SKM-1 (cell line): ENCODE measurements at regions not wholly inside any gene's neighbourhood (a gene's known extent, or its start where the extent isn't known, plus 50 kb on each side); places are given as distances from the start of the nearest gene placed in this dataset.
"Not testable (repeated sequence)": the region's sequence is repeated elsewhere in the genome, so short reads cannot be mapped to it uniquely, and the experiment has no call there.

Experiments
- DNase-seq: peaks from one replicate; lab custom pipeline; 2025; ENCODE audit not compliant: unreplicated experiment; lab: John Stamatoyannopoulos, UW

- no peak for DNase-seq
Measured at GRCh38 chrX:130550351-130550750, 148.6 kb downstream of the RBMX2 start.

DNA sequence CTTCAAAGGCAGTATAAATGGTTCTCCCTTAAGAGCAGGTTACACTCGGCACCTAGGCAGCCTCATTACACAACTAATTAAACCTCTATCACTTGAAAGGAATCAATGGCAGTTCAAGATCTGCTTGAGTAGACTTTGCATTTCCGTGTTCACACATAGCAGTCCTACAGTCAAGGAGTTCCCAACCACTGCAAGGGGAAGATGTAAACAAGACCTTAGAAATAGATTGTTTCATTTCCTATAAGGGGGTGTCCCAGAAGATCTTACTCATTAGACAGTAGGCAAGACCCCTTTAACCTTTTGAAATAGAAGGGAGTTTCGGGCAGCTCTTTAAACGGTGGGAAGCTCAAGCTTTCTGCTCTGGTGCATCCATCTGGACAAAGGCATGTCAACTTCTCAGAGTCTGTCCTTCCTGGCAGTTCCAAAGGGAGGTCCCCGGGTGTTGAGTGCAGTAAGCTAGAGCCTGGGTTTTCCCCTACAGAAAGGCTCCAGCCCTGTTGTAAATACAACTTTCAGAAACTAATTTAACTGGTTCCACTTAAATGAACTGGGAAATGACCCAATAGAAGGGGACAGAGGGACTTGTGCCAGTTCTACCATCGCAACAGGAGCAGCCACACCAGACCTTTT lies 150.8 kb downstream of the RBMX2 start:
- DNase-seq: no peak

DNA sequence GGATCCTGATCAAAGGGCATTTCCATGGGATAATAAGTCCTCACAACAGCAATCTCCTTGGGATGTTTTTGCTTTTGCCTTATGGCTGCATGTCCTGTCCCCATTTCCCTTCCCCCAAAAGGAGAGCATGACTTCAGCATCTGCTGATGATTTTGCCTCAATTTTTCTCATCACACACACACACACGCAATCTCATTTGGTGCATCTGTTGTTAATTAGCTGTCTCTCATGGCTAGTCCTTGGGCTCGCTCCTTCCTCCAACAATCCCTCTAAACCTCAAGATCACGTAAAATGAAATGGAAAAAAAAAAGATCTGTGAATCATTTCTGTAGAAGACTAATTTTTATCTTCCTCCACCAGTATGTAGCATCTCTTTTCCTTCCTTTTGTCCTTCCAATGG lies 153.6 kb downstream of the RBMX2 start:
- DNase-seq: no peak

DNA sequence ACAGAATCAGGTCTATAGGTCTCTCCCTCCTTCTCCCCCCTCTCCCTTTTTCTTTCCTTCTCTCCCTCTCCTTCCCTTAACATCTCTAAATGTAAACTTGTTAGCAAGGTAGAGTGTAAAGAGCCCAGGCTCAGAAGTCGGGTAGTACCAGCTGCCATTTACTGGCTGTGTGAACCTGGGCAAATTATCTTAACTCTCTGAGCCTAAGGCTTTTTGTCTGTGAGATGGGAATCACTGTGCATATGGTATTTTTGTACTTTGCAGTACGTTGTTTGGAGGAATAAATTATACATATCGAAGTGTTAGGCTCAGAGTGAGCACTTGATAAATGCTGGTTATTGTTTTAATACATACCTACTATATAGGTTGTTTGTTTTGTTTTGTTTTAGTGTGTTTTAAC lies 154.0 kb downstream of the RBMX2 start:
- no peak for DNase-seq

- DNase-seq: no peak
Measured at GRCh38 chrX:130556951-130557350, 155.2 kb downstream of the RBMX2 start.

DNA sequence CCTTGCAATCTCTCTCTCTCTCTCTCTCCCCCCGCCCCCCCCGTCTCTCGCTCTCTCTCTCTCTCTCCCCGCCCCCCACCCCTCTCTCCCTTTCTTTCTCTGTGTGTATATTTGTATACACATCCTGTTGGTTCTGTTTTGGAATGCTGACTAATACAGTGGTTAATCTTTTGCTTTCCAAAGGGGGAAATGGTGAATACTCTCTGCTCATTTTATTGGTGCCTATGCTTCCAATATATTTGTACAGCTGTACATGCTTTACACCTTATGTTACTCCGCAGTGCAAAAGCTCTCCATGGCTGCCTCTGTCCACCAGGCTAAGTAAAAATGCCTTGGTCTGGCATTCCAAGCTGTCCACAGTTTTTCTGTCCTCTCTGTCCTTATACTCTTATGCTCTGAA lies 158.8 kb downstream of the RBMX2 start:
- DNase-seq: no peak

- no peak for DNase-seq
Measured at GRCh38 chrX:130561930-130562329, 160.1 kb downstream of the RBMX2 start.

DNA sequence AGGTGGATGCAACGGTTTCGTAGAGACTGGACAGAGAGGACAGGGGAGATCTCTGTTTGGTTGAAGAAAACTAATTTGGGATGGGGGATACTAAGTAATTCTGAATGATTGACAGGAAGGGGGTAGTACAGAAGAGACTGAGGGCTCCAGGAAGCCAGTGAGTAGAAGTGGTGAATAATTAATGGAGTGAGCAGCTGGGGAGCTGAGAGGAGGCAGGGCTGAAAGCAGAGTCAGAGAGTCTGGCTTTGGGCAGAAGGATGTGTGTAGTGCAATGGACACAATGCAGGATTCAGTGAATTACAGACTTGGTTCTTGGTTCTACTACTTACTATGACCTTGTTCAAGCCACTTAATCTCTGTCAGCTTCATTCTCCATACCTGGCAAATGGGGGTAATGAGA lies 161.7 kb downstream of the RBMX2 start:
- no peak for DNase-seq

DNA sequence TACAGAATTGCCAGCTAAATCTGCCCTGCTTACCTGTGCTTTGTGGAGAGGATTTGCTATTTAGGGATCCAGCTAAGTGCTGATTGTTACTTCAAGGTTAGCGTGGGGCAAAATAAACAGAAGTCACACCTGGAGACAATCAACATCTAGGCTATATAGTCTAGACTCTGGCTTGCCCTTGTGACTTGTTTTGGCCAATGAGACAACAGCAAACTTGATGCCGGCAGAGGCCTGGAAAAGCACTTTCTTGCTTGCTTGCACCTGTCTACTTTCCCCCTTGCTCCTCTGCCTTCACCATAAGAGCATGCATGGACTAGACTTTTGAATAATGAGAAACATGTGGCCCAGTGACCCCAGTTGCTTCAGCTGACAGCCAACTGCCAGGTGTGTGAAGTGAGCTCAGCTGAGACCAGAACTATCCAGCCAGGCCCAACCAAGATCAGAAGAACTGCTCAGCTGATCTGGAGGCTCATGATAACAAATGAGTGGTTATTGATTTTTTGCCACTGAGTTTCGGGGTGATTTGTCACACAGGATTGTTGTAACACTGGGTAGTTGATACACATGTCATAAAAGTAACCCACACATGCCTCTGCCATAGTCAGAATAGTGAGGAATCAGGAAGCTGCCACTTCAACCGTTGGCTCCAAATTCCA lies 164.4 kb downstream of the RBMX2 start:
- DNase-seq: no peak

GRCh38 chrX:130573030-130573429 lies 171.2 kb downstream of the RBMX2 start:
- not testable (repeated sequence) for DNase-seq
